ENCODE measurements at regions not wholly inside any gene's neighbourhood (a gene's known extent, or its start where the extent isn't known, plus 50 kb on each side); places are given as distances from the start of the nearest gene placed in this dataset.
A peak's percentile ranks its signal among the peaks of the same experiment; 100 is the strongest.

DNA sequence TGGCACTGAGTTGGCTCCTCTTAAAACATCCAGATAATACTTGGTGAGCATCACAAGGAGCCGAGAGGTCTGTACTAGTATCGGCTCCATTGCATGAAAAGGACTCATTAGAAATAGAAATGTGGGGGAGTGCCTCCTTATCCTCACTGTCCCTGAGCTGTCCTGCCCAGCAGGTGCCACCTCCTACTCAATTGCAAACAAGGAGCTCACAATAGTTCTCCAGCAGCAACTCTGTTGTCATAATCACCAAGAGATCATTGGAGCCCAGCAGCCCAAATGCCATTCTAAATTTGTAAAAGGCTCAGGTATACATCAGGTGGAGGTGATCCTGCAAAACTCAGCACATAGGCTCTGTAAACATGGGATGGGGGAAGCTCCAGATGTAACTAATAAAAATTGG lies 99.1 kb downstream of the PLK2 start:
- no peak overlapping the region for H2BK20ac ChIP-seq (ENCODE audit: low read length)
- H3K79me1 ChIP-seq (ENCODE audit: low read depth, low read length) = no peaks in the 10 kb centered on the region
- no peak for DNase-seq (ENCODE audit: low read depth in 1 of 2, low spot score in 2 of 2)
- no peaks in the 10 kb centered on the region for H4K20me1 ChIP-seq (replicated peaks in 1 of 2; ENCODE audit: control insufficient read depth in 1 of 2, insufficient read depth in 2 of 2, low read length in 2 of 2)
- 0 out of 4 replicates have a peak overlapping the region, but pooled peaks of 1 of the 2 experiments have one; percentile 15 for H3K4me2 ChIP-seq (ENCODE audit: insufficient read depth in 1 of 2, low read depth in 2 of 2, low read length in 2 of 2)
- 0 out of 2 replicates have a peak, but pooled peaks have one; percentile 54 for TF ChIP-seq EGR1 (IDR thresholded peaks at IDR 0.05; ENCODE audit: borderline replicate concordance, low read depth, low read length)
- TF ChIP-seq TAF7 (optimal IDR thresholded peaks at IDR 0.05; ENCODE audit: borderline replicate concordance, low read depth, low read length) = no peak
- peak; percentile 69 for TF ChIP-seq NANOG (IDR thresholded peaks at IDR 0.05; ENCODE audit: insufficient read depth, low read depth, low read length, poor library complexity, severe bottlenecking)
- H3K4me1 ChIP-seq (replicated peaks in 1 of 4; ENCODE audit: control insufficient read depth in 3 of 4, insufficient read depth in 4 of 4, low read length in 3 of 4) = peaks cover 0 to 5% (median 2%) of the 10 kb centered on the region in 4 experiments; a peak in 2 of 7 replicates
- H3K56ac ChIP-seq (replicated peaks; ENCODE audit: insufficient read length, low read depth, low read length) = no peak overlapping the region
- no peak overlapping the region for H3K9ac ChIP-seq (replicated peaks in 1 of 4; ENCODE audit: extremely low read depth in 1 of 4, low read depth in 3 of 4, low read length in 3 of 4)
- H3K4ac ChIP-seq (replicated peaks; ENCODE audit: insufficient read length, low read depth, low read length) = no peak overlapping the region
- H2AK5ac ChIP-seq (ENCODE audit: low read depth, low read length) = no peak overlapping the region
- H3K4me3 ChIP-seq (ENCODE audit: extremely low read depth in 1 of 4, insufficient read depth in 2 of 4, low read depth in 3 of 4, low read length in 4 of 4) = 0 out of 8 replicates have a peak overlapping the region, but pooled peaks of 1 of the 4 experiments have one; percentile 15
- WGBS, 2 experiments (ENCODE audit: extremely low coverage in 1 of 2, insufficient coverage in 1 of 2, insufficient read length in 1 of 2, insufficient replicate concordance in 2 of 2, low coverage in 1 of 2, low lambda C conversion rate in 2 of 2, missing lambda C conversion rate in 1 of 2) = 59% methylated on average over 2 of the region's 2 CpGs; no CpG with 5 or more reads in 1 of the 2 experiments
- no peak overlapping the region for H4K91ac ChIP-seq (replicated peaks; ENCODE audit: insufficient read length, low read length)
- H4K5ac ChIP-seq (ENCODE audit: insufficient read length, low read depth, low read length) = no peak overlapping the region
- H2BK15ac ChIP-seq (ENCODE audit: low read length) = no peak overlapping the region
- no peaks in the 10 kb centered on the region for H3K36me3 ChIP-seq (ENCODE audit: control insufficient read depth in 2 of 4, insufficient read depth in 4 of 4, low read length in 3 of 4)
- no peaks in the 10 kb centered on the region for H3K79me2 ChIP-seq (ENCODE audit: control insufficient read depth in 1 of 2, insufficient read depth in 2 of 2, low read length in 2 of 2)
- no peak overlapping the region for H3K27ac ChIP-seq (ENCODE audit: low read depth, low read length)
- FAIRE-seq = no peak
- no peak overlapping the region for H3K14ac ChIP-seq (ENCODE audit: insufficient read length)
- H3K23me2 ChIP-seq (ENCODE audit: low read depth, low read length) = no peaks in the 10 kb centered on the region
- POLR2A ChIA-PET (ENCODE audit: partially characterized antibody) = no interaction called here
- no peak overlapping the region for H2BK12ac ChIP-seq (ENCODE audit: low read depth, low read length)
- no peak overlapping the region for H4K8ac ChIP-seq (ENCODE audit: extremely low read depth, insufficient read depth, low read length)
- H3K23ac ChIP-seq (ENCODE audit: insufficient read length) = no peak overlapping the region
- no peaks in the 10 kb centered on the region; a peak in 1 of 7 replicates for H3K27me3 ChIP-seq (replicated peaks in 1 of 4; ENCODE audit: control insufficient read depth in 3 of 4, extremely low read depth in 1 of 4, insufficient read depth in 3 of 4, low read length in 3 of 4)
- H2BK5ac ChIP-seq (ENCODE audit: low read depth, low read length) = no peak overlapping the region
- no peak overlapping the region for H3K18ac ChIP-seq (ENCODE audit: extremely low read depth, low read length)
- H2BK120ac ChIP-seq (replicated peaks; ENCODE audit: low read depth, low read length) = no peak overlapping the region
- CTCF ChIA-PET (ENCODE audit: partially characterized antibody) = no interaction called here
- no peak overlapping the region for H2AFZ ChIP-seq (ENCODE audit: low read length)
- no peaks in the 10 kb centered on the region for H3K9me3 ChIP-seq (ENCODE audit: insufficient read depth in 2 of 2, low read depth in 1 of 2, low read length in 1 of 2)

All from H1 (cell line).